ENCODE measurements at regions not wholly inside any gene's neighbourhood (a gene's known extent, or its start where the extent isn't known, plus 50 kb on each side); places are given as distances from the start of the nearest gene placed in this dataset.
A peak's percentile ranks its signal among the peaks of the same experiment; 100 is the strongest.

DNA sequence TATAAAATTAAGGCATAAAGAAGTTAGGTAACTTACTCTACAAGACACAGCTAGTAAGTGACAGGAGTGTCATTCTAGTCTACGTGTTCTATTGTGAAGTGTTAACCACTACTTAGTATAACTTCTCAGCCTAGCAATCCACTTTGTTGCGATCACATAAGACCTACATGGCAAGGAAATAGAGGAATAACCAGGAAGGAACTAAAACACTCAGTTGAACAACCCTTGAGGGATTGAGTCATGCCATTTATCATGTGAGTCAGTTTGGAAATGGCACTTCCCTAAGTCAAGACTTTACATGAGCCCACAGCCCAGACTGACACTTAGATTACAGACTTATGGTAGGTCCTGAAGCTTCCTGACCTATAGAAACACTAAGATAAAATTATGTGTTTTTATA is 279.5 kb upstream of the PCDH20 start:
- TF ChIP-seq, protein P1, sequence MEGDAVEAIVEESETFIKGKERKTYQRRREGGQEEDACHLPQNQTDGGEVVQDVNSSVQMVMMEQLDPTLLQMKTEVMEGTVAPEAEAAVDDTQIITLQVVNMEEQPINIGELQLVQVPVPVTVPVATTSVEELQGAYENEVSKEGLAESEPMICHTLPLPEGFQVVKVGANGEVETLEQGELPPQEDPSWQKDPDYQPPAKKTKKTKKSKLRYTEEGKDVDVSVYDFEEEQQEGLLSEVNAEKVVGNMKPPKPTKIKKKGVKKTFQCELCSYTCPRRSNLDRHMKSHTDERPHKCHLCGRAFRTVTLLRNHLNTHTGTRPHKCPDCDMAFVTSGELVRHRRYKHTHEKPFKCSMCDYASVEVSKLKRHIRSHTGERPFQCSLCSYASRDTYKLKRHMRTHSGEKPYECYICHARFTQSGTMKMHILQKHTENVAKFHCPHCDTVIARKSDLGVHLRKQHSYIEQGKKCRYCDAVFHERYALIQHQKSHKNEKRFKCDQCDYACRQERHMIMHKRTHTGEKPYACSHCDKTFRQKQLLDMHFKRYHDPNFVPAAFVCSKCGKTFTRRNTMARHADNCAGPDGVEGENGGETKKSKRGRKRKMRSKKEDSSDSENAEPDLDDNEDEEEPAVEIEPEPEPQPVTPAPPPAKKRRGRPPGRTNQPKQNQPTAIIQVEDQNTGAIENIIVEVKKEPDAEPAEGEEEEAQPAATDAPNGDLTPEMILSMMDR (conservative IDR thresholded peaks at IDR 0.05; ENCODE audit: low read length): no peak
- no peak for TF ChIP-seq EZH2phosphoT487 (IDR thresholded peaks at IDR 0.05; ENCODE audit: borderline replicate concordance)
- Histone ChIP-seq H3K4me3 (ENCODE audit: low read length, poor library complexity, severe bottlenecking) (no peak overlapping the region), H3K9me3 (ENCODE audit: insufficient read depth, low read depth, low read length) (no peaks in the 10 kb centered on the region), H4K20me1 (ENCODE audit: insufficient read depth, low read length, poor library complexity, severe bottlenecking) (no peaks in the 10 kb centered on the region), H3K4me1 (ENCODE audit: insufficient read depth, low read length, poor library complexity, severe bottlenecking) (no peaks in the 10 kb centered on the region), H2AFZ (ENCODE audit: low read length) (no peak overlapping the region), H3K27me3 (ENCODE audit: insufficient read depth, low read length, poor library complexity, severe bottlenecking) (no peaks in the 10 kb centered on the region), H3K4me2 (ENCODE audit: low read depth, low read length, poor library complexity, severe bottlenecking) (no peak overlapping the region), H3K9me2 (replicated peaks; ENCODE audit: low read depth, low read length) (no peaks in the 10 kb centered on the region), H3K79me2 (ENCODE audit: insufficient read depth, low read length) (no peaks in the 10 kb centered on the region), H3F3A (ENCODE audit: low read depth) (no peaks in the 10 kb centered on the region), H3K36me3 (ENCODE audit: insufficient read depth, low read length) (no peaks in the 10 kb centered on the region), H3K9ac (ENCODE audit: low read depth, low read length, poor library complexity, severe bottlenecking) (no peak overlapping the region)

DNA sequence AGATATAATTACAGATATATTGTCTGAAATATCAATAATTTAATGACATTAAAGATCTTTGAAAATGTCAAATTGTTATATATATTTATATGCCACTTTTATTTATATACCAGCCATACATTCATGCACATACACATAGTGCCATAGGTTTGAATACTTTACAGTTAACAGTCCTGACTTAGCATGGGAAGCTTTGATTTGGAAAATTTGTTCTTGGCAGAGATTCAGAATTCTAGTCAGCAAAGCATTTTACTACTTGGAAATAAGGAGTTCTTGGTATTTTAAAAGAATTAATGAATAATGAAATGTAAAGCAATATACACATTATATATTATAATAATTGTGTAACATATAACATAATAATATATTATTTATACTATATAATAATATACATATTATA is 277.0 kb upstream of the PCDH20 start:
- no peaks in the 10 kb centered on the region for H4K20me1 ChIP-seq (ENCODE audit: insufficient read depth, low read length, poor library complexity, severe bottlenecking)
- TF ChIP-seq, protein P1 (conservative IDR thresholded peaks at IDR 0.05; ENCODE audit: low read length): no peak
- TF ChIP-seq EZH2phosphoT487 (IDR thresholded peaks at IDR 0.05; ENCODE audit: borderline replicate concordance): no peak
- no peak overlapping the region for H3K9ac ChIP-seq (ENCODE audit: low read depth, low read length, poor library complexity, severe bottlenecking)
- no peaks in the 10 kb centered on the region for H3K27me3 ChIP-seq (ENCODE audit: insufficient read depth, low read length, poor library complexity, severe bottlenecking)
- H3K4me2 ChIP-seq (ENCODE audit: low read depth, low read length, poor library complexity, severe bottlenecking): no peak overlapping the region
- no peaks in the 10 kb centered on the region for H3F3A ChIP-seq (ENCODE audit: low read depth)
- H3K79me2 ChIP-seq (ENCODE audit: insufficient read depth, low read length): no peaks in the 10 kb centered on the region
- no peaks in the 10 kb centered on the region for H3K9me3 ChIP-seq (ENCODE audit: insufficient read depth, low read depth, low read length)
- no peaks in the 10 kb centered on the region for H3K4me1 ChIP-seq (ENCODE audit: insufficient read depth, low read length, poor library complexity, severe bottlenecking)
- no peaks in the 10 kb centered on the region for H3K9me2 ChIP-seq (replicated peaks; ENCODE audit: low read depth, low read length)
- H3K4me3 ChIP-seq (ENCODE audit: low read length, poor library complexity, severe bottlenecking): no peak overlapping the region
- no peaks in the 10 kb centered on the region for H3K36me3 ChIP-seq (ENCODE audit: insufficient read depth, low read length)
- H2AFZ ChIP-seq (ENCODE audit: low read length): no peak overlapping the region

DNA sequence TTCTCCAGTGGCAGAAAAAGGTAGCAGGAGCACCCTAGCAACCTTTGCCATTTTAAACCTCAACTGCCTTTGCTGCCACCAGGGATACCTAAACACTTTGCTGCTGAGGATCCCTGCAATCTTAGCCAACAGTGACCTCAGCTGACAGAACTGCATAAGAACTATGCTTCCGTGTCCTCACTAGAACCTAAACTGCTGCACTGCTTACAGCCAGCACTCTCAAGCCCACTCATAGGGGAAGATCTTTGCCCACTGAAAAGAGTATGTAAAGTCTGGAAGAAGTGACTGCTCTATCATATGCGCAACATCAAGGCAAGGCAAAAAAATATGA is 270.0 kb upstream of the PCDH20 start:
- Histone ChIP-seq H2AFZ (ENCODE audit: low read length) (no peak overlapping the region), H3F3A (ENCODE audit: low read depth) (no peaks in the 10 kb centered on the region), H3K4me3 (ENCODE audit: low read length, poor library complexity, severe bottlenecking) (no peak overlapping the region), H3K9me3 (ENCODE audit: insufficient read depth, low read depth, low read length) (no peaks in the 10 kb centered on the region; the same call in 1 of the 2 replicates), H3K4me1 (ENCODE audit: insufficient read depth, low read length, poor library complexity, severe bottlenecking) (no peaks in the 10 kb centered on the region), H3K36me3 (ENCODE audit: insufficient read depth, low read length) (no peaks in the 10 kb centered on the region), H4K20me1 (ENCODE audit: insufficient read depth, low read length, poor library complexity, severe bottlenecking) (no peaks in the 10 kb centered on the region), H3K9me2 (replicated peaks; ENCODE audit: low read depth, low read length) (no peaks in the 10 kb centered on the region), H3K9ac (ENCODE audit: low read depth, low read length, poor library complexity, severe bottlenecking) (no peak overlapping the region), H3K79me2 (ENCODE audit: insufficient read depth, low read length) (no peaks in the 10 kb centered on the region), H3K4me2 (ENCODE audit: low read depth, low read length, poor library complexity, severe bottlenecking) (no peak overlapping the region), H3K27me3 (ENCODE audit: insufficient read depth, low read length, poor library complexity, severe bottlenecking) (no peaks in the 10 kb centered on the region)
- TF ChIP-seq EZH2phosphoT487 (IDR thresholded peaks at IDR 0.05; ENCODE audit: borderline replicate concordance): no peak
- TF ChIP-seq, protein P1 (conservative IDR thresholded peaks at IDR 0.05; ENCODE audit: low read length): peak; percentile 63

All from Loucy (cell line).